ENCODE measurements at regions not wholly inside any gene's neighbourhood (a gene's known extent, or its start where the extent isn't known, plus 50 kb on each side); places are given as distances from the start of the nearest gene placed in this dataset.
"Not testable (repeated sequence)": the region's sequence is repeated elsewhere in the genome, so short reads cannot be mapped to it uniquely, and the experiment has no call there.

DNA sequence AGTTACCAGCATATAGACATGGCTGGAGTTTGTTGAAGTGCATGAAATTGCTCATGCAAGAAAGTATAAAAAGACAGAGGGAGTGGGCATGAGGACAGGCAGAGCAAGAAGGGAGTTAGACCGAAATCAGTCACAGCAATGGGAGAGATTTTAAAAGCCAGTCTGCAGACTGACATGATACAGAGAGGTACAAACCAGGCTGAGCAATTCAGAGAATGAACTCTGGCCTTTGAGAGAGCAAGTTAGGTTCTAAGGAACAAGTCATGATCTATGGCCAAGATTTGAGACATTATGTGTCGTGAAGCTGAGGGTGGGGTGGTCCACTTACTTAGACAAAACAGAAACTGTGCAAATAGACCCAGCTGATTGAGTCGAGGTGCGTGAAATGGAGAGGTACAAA, 93.4 kb upstream of the TSC22D1 start:
- Histone ChIP-seq H3K4me3 (no peak overlapping the region), H3K27me3 (no peaks in the 10 kb centered on the region), H3K9me2 (replicated peaks; ENCODE audit: insufficient read depth) (no peaks in the 10 kb centered on the region), H3K9me3 (ENCODE audit: low read depth) (no peaks in the 10 kb centered on the region), H3K4me1 (ENCODE audit: insufficient read depth) (no peaks in the 10 kb centered on the region), H3K4me2 (no peak overlapping the region), H3K27ac (no peak overlapping the region), H3K36me3 (replicated peaks; ENCODE audit: insufficient read depth, low read depth) (no peaks in the 10 kb centered on the region), H4K20me1 (ENCODE audit: insufficient read depth, poor library complexity, severe bottlenecking) (no peaks in the 10 kb centered on the region), H2AFZ (no peak overlapping the region), H3K79me2 (no peaks in the 10 kb centered on the region)
- TF ChIP-seq EZH2phosphoT487 (IDR thresholded peaks at IDR 0.05; ENCODE audit: low read depth, severe bottlenecking, unreplicated experiment), result no peak
- TF ChIP-seq EZH2 (IDR thresholded peaks at IDR 0.05; ENCODE audit: borderline replicate concordance), result no peak
- no peak for TF ChIP-seq CTCF (IDR thresholded peaks at IDR 0.05; ENCODE audit: poor library complexity)
- 92% methylated on average over 4 of the region's 4 CpGs for WGBS (ENCODE audit: low lambda C conversion rate, missing lambda C conversion rate)
- DNase-seq (ENCODE audit: low spot score), result no peak

DNA sequence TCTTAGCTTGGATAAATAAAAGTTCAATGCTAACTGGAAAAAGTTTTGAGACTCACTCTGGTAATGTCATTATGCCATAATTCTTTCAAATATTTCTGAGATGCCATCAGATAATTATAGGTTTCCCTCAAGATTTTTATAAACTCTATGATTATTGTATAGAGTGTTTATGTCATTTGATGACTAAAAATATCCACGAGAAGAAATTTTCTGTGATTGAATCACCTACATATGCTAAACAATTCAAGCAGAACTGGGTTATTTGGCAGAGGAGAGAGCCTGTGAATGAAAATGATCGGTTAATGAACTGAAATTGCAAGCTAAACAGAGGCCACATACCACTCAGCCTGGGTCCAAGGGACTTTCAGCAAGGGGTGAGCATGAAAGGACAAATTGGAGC, 92.6 kb upstream of the TSC22D1 start:
- no peak overlapping the region for H3K4me2 ChIP-seq
- no peaks in the 10 kb centered on the region for H3K27me3 ChIP-seq
- no peaks in the 10 kb centered on the region for H4K20me1 ChIP-seq (ENCODE audit: insufficient read depth, poor library complexity, severe bottlenecking)
- H3K4me3 ChIP-seq, result no peak overlapping the region
- H3K9me2 ChIP-seq (replicated peaks; ENCODE audit: insufficient read depth), result no peaks in the 10 kb centered on the region
- H3K36me3 ChIP-seq (replicated peaks; ENCODE audit: insufficient read depth, low read depth), result no peaks in the 10 kb centered on the region
- 76% methylated on average over 2 of the region's 2 CpGs for WGBS (ENCODE audit: low lambda C conversion rate, missing lambda C conversion rate)
- H2AFZ ChIP-seq, result no peak overlapping the region
- H3K4me1 ChIP-seq (ENCODE audit: insufficient read depth), result no peaks in the 10 kb centered on the region
- H3K79me2 ChIP-seq, result no peaks in the 10 kb centered on the region
- H3K27ac ChIP-seq, result no peak overlapping the region
- no peak for TF ChIP-seq EZH2phosphoT487 (IDR thresholded peaks at IDR 0.05; ENCODE audit: low read depth, severe bottlenecking, unreplicated experiment)
- no peak for TF ChIP-seq CTCF (IDR thresholded peaks at IDR 0.05; ENCODE audit: poor library complexity)
- no peak for TF ChIP-seq EZH2 (IDR thresholded peaks at IDR 0.05; ENCODE audit: borderline replicate concordance)
- no peaks in the 10 kb centered on the region for H3K9me3 ChIP-seq (ENCODE audit: low read depth)
- DNase-seq (ENCODE audit: low spot score), result no peak

GRCh38 chr13:44667943-44668342, 91.8 kb upstream of the TSC22D1 start:
- WGBS (ENCODE audit: low lambda C conversion rate, missing lambda C conversion rate), result 82% methylated on average over 3 of the region's 3 CpGs
- H2AFZ ChIP-seq, result no peak overlapping the region
- H4K20me1 ChIP-seq (ENCODE audit: insufficient read depth, poor library complexity, severe bottlenecking), result no peaks in the 10 kb centered on the region
- H3K4me3 ChIP-seq, result no peak overlapping the region
- H3K79me2 ChIP-seq, result no peaks in the 10 kb centered on the region
- no peak for DNase-seq (ENCODE audit: low spot score)
- no peak overlapping the region for H3K4me2 ChIP-seq
- H3K27me3 ChIP-seq, result no peaks in the 10 kb centered on the region
- H3K9me2 ChIP-seq (replicated peaks; ENCODE audit: insufficient read depth), result no peaks in the 10 kb centered on the region
- H3K9me3 ChIP-seq (ENCODE audit: low read depth), result no peaks in the 10 kb centered on the region
- H3K36me3 ChIP-seq (replicated peaks; ENCODE audit: insufficient read depth, low read depth), result no peaks in the 10 kb centered on the region
- no peak overlapping the region for H3K27ac ChIP-seq
- TF ChIP-seq CTCF (IDR thresholded peaks at IDR 0.05; ENCODE audit: poor library complexity), result no peak
- TF ChIP-seq EZH2phosphoT487 (IDR thresholded peaks at IDR 0.05; ENCODE audit: low read depth, severe bottlenecking, unreplicated experiment), result no peak
- TF ChIP-seq EZH2 (IDR thresholded peaks at IDR 0.05; ENCODE audit: borderline replicate concordance), result no peak
- no peaks in the 10 kb centered on the region for H3K4me1 ChIP-seq (ENCODE audit: insufficient read depth)

- not testable (repeated sequence) for H2AFZ ChIP-seq
- WGBS (ENCODE audit: low lambda C conversion rate, missing lambda C conversion rate), result 93% methylated on average over 3 of the region's 3 CpGs
Observed at GRCh38 chr13:44666538-44666937, 90.4 kb upstream of the TSC22D1 start.

More at GRCh38 chr13:44666538-44666937, 90.4 kb upstream of the TSC22D1 start:
- H3K4me1 ChIP-seq (ENCODE audit: insufficient read depth); H3K79me2 ChIP-seq; H3K27me3 ChIP-seq; H3K36me3 ChIP-seq (replicated peaks; ENCODE audit: insufficient read depth, low read depth); H4K20me1 ChIP-seq (ENCODE audit: insufficient read depth, poor library complexity, severe bottlenecking); H3K4me3 ChIP-seq; H3K27ac ChIP-seq; H3K4me2 ChIP-seq; H3K9me3 ChIP-seq (ENCODE audit: low read depth); DNase-seq (ENCODE audit: low spot score); H3K9me2 ChIP-seq (replicated peaks; ENCODE audit: insufficient read depth): not testable (repeated sequence)
